ENCODE measurements at regions not wholly inside any gene's neighbourhood (a gene's known extent, or its start where the extent isn't known, plus 50 kb on each side); places are given as distances from the start of the nearest gene placed in this dataset.

GRCh38 chr6:74964871-74965441 lies 240.9 kb downstream of the COL12A1 start:
- TF ChIP-seq CTCF (IDR thresholded peaks at IDR 0.05; ENCODE audit: insufficient read depth, low read depth, low read length) (no peak), EZH2 (IDR thresholded peaks at IDR 0.05; ENCODE audit: insufficient read depth, low read length) (no peak)

Measured in astrocyte (in vitro differentiated cells and primary cell).